Adrenal gland (tissue), 9 donors: ENCODE measurements at regions not wholly inside any gene's neighbourhood (a gene's known extent, or its start where the extent isn't known, plus 50 kb on each side); places are given as distances from the start of the nearest gene placed in this dataset.

Source experiments
- DNase-seq, 7 donors: peaks; one replicate each; pipeline ENCODE4 v3.0.0-alpha.2; 2019 to 2020
- H3K27ac ChIP-seq, 5 donors: fragments of 200-600 bp; sonication (generic) in 4 of 5; 1 replicate in 3 of 5; 2 replicates in 2 of 5; pipeline versions ENCODE4 v1.5.1 to v1.8.0; 2016 to 2020; ENCODE audit warnings: mild to moderate bottlenecking in 1 of 5
- H3K27me3 ChIP-seq: fragments of 200-600 bp; 2 replicates; pipeline ENCODE4 v1.8.0; 2021
- H3K36me3 ChIP-seq, 2 donors: fragments of 200-600 bp; replicated peaks in 1 of 2; 1 replicate in 1 of 2; 2 replicates in 1 of 2; pipeline versions ENCODE4 v1.5.1 to v1.8.0; 2018 to 2022
- H3K4me1 ChIP-seq, 2 donors: fragments of 200-600 bp; replicated peaks in 1 of 2; 1 replicate in 1 of 2; 2 replicates in 1 of 2; pipeline versions ENCODE4 v1.5.1 to v1.8.0; 2018 to 2021
- H3K4me3 ChIP-seq, 4 donors: fragments of 200-600 bp; sonication (generic) in 3 of 4; one replicate each; pipeline ENCODE4 v1.5.1; 2016 to 2018
- H3K9me3 ChIP-seq, 3 donors: fragments of 200-600 bp; sonication (generic) in 1 of 3; replicated peaks in 1 of 3; 1 replicate in 2 of 3; 2 replicates in 1 of 3; pipeline versions ENCODE4 v1.5.1 to v1.8.0; 2016 to 2021
- POLR2A ChIP-seq, 2 donors: fragments of 450-650 bp; IDR thresholded peaks; one replicate each; pipeline ENCODE4 v1.6.1; 2017; ENCODE audit warnings: antibody characterized with exemption in 2 of 2, mild to moderate bottlenecking in 2 of 2, moderate library complexity in 1 of 2
- WGBS, 4 donors: extraction: QIAGEN DNeasy Blood & Tissue Kit in 2 of 4; methylation state at CpG; one replicate each; pipeline versions ENCODE4 v1.1.5 to v1.1.7; 2013 to 2017; 5-methylcytosine and 5-hydroxymethylcytosine counted together
- intact Hi-C, 2 donors: fragments of 100-400 bp; cut with DNase I; formaldehyde crosslinking; loops; one replicate each; pipeline versions ENCODE4 v1.14.1 to v1.15.0; 2022 to 2023
- TF ChIP-seq, protein P1 (sequence below), 6 experiments: fragments of 450-650 bp in 4 of 6; fragments of 200-600 bp in 2 of 6; sonication (generic) in 1 of 6; IDR thresholded peaks; 1 replicate in 5 of 6; 2 replicates in 1 of 6; pipeline versions ENCODE4 v1.5.1 to v1.8.0; 2016 to 2021; ENCODE audit warnings: antibody characterized with exemption in 6 of 6, mild to moderate bottlenecking in 2 of 6, moderate library complexity in 1 of 6
- donor health status: healthy with polysubstance abuse.
- donor health status: Bipolar disorder and iron deficiency.
- donor health status: DM: yes; HTN: yes; CAD: no.
- donor health status: DM: no; HTN: no; CAD: no.
- donor health status: DM: no; HTN: no; CAD: no.

- intact Hi-C loops = no loop called here
- Histone ChIP-seq H3K27me3 (no peaks in the 10 kb centered on the region), H3K4me1 (peaks cover 0 to 3% of the 10 kb centered on the region in 2 donors), H3K9me3 (no peaks in the 10 kb centered on the region), H3K4me3 (no peak overlapping the region), H3K36me3 (no peaks in the 10 kb centered on the region), H3K27ac (no peak overlapping the region)
- no peak for TF ChIP-seq POLR2A (IDR thresholded peaks at IDR 0.05)
- TF ChIP-seq, protein P1, sequence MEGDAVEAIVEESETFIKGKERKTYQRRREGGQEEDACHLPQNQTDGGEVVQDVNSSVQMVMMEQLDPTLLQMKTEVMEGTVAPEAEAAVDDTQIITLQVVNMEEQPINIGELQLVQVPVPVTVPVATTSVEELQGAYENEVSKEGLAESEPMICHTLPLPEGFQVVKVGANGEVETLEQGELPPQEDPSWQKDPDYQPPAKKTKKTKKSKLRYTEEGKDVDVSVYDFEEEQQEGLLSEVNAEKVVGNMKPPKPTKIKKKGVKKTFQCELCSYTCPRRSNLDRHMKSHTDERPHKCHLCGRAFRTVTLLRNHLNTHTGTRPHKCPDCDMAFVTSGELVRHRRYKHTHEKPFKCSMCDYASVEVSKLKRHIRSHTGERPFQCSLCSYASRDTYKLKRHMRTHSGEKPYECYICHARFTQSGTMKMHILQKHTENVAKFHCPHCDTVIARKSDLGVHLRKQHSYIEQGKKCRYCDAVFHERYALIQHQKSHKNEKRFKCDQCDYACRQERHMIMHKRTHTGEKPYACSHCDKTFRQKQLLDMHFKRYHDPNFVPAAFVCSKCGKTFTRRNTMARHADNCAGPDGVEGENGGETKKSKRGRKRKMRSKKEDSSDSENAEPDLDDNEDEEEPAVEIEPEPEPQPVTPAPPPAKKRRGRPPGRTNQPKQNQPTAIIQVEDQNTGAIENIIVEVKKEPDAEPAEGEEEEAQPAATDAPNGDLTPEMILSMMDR (IDR thresholded peaks at IDR 0.05) = no peak
- no peak for DNase-seq
- 75 to 98% (median 86%) methylated on average over 2 of the region's 2 CpGs for WGBS, 4 donors
Observed at GRCh38 chr16:64159976-64160375, 961.9 kb downstream of the CDH11 start.

GRCh38 chr16:64158941-64159588 lies 962.8 kb downstream of the CDH11 start:
- no peak for DNase-seq
- H3K9me3 ChIP-seq = no peaks in the 10 kb centered on the region
- H3K27me3 ChIP-seq = no peaks in the 10 kb centered on the region
- intact Hi-C loops = no loop called here
- no peak overlapping the region for H3K27ac ChIP-seq
- H3K36me3 ChIP-seq = no peaks in the 10 kb centered on the region
- H3K4me1 ChIP-seq = peaks cover 0 to 3% of the 10 kb centered on the region in 2 donors
- WGBS, 4 donors = 83 to 90% (median 86%) methylated on average over 2 of the region's 2 CpGs
- H3K4me3 ChIP-seq = no peak overlapping the region
- TF ChIP-seq POLR2A (IDR thresholded peaks at IDR 0.05) = no peak
- TF ChIP-seq, protein P1 (IDR thresholded peaks at IDR 0.05) = no peak

DNA sequence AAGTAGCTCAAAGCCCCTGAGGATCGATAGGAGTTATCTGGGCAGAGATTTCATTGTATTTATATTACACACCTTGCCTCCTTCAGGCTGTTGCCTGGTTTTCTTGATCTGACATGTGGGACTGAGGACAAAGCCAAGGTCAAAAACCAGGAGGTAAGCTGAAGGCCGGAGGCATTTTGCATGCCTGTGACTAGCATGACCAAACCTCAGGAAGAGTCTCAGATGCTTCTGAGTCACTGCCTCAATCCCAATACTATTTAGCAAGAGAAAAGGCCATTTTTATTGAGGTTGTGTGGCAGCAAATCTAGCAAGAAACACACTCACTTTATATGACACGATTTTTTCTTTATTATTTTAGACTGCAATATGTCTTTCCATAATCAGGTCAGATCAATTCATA lies 968.1 kb downstream of the CDH11 start:
- TF ChIP-seq, protein P1 (IDR thresholded peaks at IDR 0.05) = no peak
- WGBS, 4 donors = 59 to 72% (median 64%) methylated on average over 3 of the region's 3 CpGs

DNA sequence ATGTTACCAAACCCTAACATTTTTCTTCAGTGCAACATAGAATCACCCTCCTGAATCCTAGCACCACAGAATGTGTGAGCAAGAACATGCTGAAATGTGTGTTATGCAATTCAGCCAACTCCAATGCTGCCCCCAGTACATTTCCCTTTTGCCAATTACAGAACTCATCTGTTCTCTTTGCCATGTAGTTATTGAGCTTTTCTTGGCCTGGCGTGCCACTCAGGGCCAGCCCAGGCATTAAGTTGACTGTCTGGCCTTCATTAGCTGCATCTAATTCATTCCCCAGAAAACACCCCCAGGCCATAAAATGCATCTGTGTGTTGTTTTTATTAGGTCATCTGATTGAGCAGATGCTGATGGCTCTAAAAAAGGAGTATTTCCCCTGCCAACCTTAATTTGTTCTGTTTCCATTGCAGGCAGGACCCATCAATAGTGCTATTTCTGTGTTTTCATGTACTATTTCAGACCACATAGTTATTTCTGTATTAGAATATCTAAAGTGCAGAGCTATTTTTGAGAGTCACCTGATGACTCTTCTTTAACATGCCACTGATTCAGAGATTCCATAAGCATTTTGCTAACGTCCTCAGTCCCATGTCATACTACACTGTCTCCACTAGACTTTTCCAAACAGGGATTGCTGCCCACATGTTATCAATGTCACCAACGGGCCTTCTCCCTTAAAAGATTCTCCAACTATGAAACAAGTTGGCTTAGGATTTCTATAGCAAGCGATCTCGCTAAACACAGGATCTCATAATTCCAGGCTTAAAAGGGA lies 969.7 kb downstream of the CDH11 start:
- Histone ChIP-seq H3K27ac (no peak overlapping the region), H3K36me3 (no peaks in the 10 kb centered on the region), H3K4me3 (no peak overlapping the region), H3K9me3 (no peaks in the 10 kb centered on the region), H3K4me1 (no peaks in the 10 kb centered on the region), H3K27me3 (no peaks in the 10 kb centered on the region)
- DNase-seq = no peak
- 81 to 93% (median 82%) methylated on average over 5 of the region's 5 CpGs for WGBS, 4 donors
- intact Hi-C loops = no loop called here
- TF ChIP-seq POLR2A (IDR thresholded peaks at IDR 0.05) = no peak
- TF ChIP-seq, protein P1 (IDR thresholded peaks at IDR 0.05) = no peak

More for the DNA sequence above, 968.1 kb downstream of the CDH11 start:
- intact Hi-C loops = no loop called here
- H3K27me3 ChIP-seq = no peaks in the 10 kb centered on the region
- no peaks in the 10 kb centered on the region for H3K36me3 ChIP-seq
- no peaks in the 10 kb centered on the region for H3K9me3 ChIP-seq
- no peak overlapping the region for H3K4me3 ChIP-seq
- no peaks in the 10 kb centered on the region for H3K4me1 ChIP-seq
- H3K27ac ChIP-seq = no peak overlapping the region
- DNase-seq = no peak
